OCI-LY7 (cell line): ENCODE measurements at regions not wholly inside any gene's neighbourhood (a gene's known extent, or its start where the extent isn't known, plus 50 kb on each side); places are given as distances from the start of the nearest gene placed in this dataset.

Experiments used
- BruUV-seq: library from RNA; stranded (reverse); fragments of 400-500 nt; replicated peaks from 2 replicates; lab custom pipeline; 2021; lab: Mats Ljungman, UMichigan
- CTCF ChIA-PET: fragments of 300-600 bp; sonication (Branson Sonifier 250); formaldehyde crosslinking; loops from one replicate; lab custom pipeline; 2022; ENCODE audit warnings: antibody characterized with exemption; ENCODE audit not compliant: unreplicated experiment; lab: Charles Lee
- POLR2A ChIA-PET: fragments of 300-600 bp; sonication (Branson Sonifier 250); formaldehyde crosslinking; loops from one replicate; lab custom pipeline; 2022; ENCODE audit warnings: antibody characterized with exemption; lab: Charles Lee
- DNase-seq: peaks from one replicate; pipeline ENCODE4 v3.0.0-alpha.2; 2015; ENCODE audit warnings: low spot score
- H2AFZ ChIP-seq: fragments of 200-600 bp; sonication (generic), shearing (Covaris generic); 2 replicates; pipeline ENCODE4 v1.6.1; 2014; ENCODE audit warnings: mild to moderate bottlenecking, antibody characterized with exemption, low read length, moderate library complexity
- H3K27ac ChIP-seq: fragments of 200-600 bp; sonication (generic); 2 replicates; pipeline ENCODE4 v1.5.1; 2014; ENCODE audit warnings: mixed run types, low read depth, mild to moderate bottlenecking, moderate library complexity, low read length, inconsistent platforms; ENCODE audit not compliant: poor library complexity, severe bottlenecking
- H3K36me3 ChIP-seq: fragments of 200-600 bp; sonication (generic); 2 replicates; pipeline ENCODE4 v1.6.1; 2014; ENCODE audit warnings: mild to moderate bottlenecking, antibody characterized with exemption, low read length, moderate library complexity, mixed read lengths; ENCODE audit not compliant: insufficient read depth
- H3K4me1 ChIP-seq: fragments of 200-600 bp; sonication (generic); 2 replicates; pipeline ENCODE4 v1.5.1; 2014; ENCODE audit warnings: mild to moderate bottlenecking, low read length; ENCODE audit not compliant: insufficient read depth, poor library complexity, severe bottlenecking
- H3K4me2 ChIP-seq: fragments of 200-600 bp; sonication (generic); 2 replicates; pipeline ENCODE4 v1.6.1; 2014; ENCODE audit warnings: mild to moderate bottlenecking, low read length
- H3K4me3 ChIP-seq: fragments of 200-600 bp; sonication (generic); 2 replicates; pipeline ENCODE4 v1.5.1; 2014; ENCODE audit warnings: mild to moderate bottlenecking, low read depth, low read length; ENCODE audit not compliant: poor library complexity, severe bottlenecking
- H3K79me2 ChIP-seq: fragments of 200-600 bp; sonication (generic); 2 replicates; pipeline ENCODE4 v1.6.1; 2016; ENCODE audit warnings: low read depth, mild to moderate bottlenecking, low read length, moderate library complexity, mixed read lengths; ENCODE audit not compliant: insufficient read depth
- H3K9me2 ChIP-seq: fragments of 200-600 bp; sonication (generic); 2 replicates; pipeline ENCODE4 v1.6.1; 2016; ENCODE audit warnings: mild to moderate bottlenecking, low read length, mixed read lengths; ENCODE audit not compliant: insufficient read depth
- H3K9me3 ChIP-seq: fragments of 200-600 bp; sonication (generic); 2 replicates; pipeline ENCODE4 v1.6.1; 2014; ENCODE audit warnings: mild to moderate bottlenecking, mixed run types, low read length, mixed read lengths
- H4K20me1 ChIP-seq: fragments of 200-600 bp; sonication (generic); 2 replicates; pipeline ENCODE4 v1.6.1; 2014; ENCODE audit warnings: mild to moderate bottlenecking, antibody characterized with exemption, low read length, moderate library complexity, mixed read lengths; ENCODE audit not compliant: insufficient read depth
- CTCF ChIP-seq: fragments of 200-600 bp; sonication (generic); conservative IDR thresholded peaks from 2 replicates; pipeline ENCODE4 v1.5.1; 2014; ENCODE audit warnings: mild to moderate bottlenecking, antibody characterized with exemption, low read length, moderate library complexity, mixed read lengths
- EZH2phosphoT487 ChIP-seq: fragments of 200-600 bp; sonication (generic); IDR thresholded peaks from 2 replicates; pipeline ENCODE4 v1.6.1; 2018; ENCODE audit warnings: low read depth, borderline replicate concordance, mild to moderate bottlenecking, mixed run types, antibody characterized with exemption, low read length, moderate library complexity, mixed read lengths
- intact Hi-C: fragments of 100-400 bp; cut with micrococcal nuclease; formaldehyde crosslinking; loops from one replicate; pipeline ENCODE4 v1.10.0; 2022; ENCODE audit not compliant: unreplicated experiment

- no peak overlapping the region for H3K4me3 ChIP-seq
- H2AFZ ChIP-seq, result no peak overlapping the region
- no peaks in the 10 kb centered on the region for H3K9me2 ChIP-seq
- H3K79me2 ChIP-seq, result no peaks in the 10 kb centered on the region
- no peak overlapping the region for H3K4me2 ChIP-seq
- no peak overlapping the region for H3K27ac ChIP-seq
- H4K20me1 ChIP-seq, result no peaks in the 10 kb centered on the region
- no peaks in the 10 kb centered on the region for H3K9me3 ChIP-seq
- H3K36me3 ChIP-seq, result no peaks in the 10 kb centered on the region
- intact Hi-C loops, result no loop called here
- DNase-seq, result no peak
- BruUV-seq, result no TSS peak
- H3K4me1 ChIP-seq, result no peaks in the 10 kb centered on the region
- CTCF ChIA-PET, result no interaction called here
- POLR2A ChIA-PET, result interaction anchor here (0.6 kb wide), 1 partner anchor 43 kb away, joined by 3 read pairs; no protein-coding TSS in a partner anchor
- TF ChIP-seq CTCF, result no peak
- no peak for TF ChIP-seq EZH2phosphoT487
These were observed 758.8 kb upstream of the TENM3 start for GRCh38 chr4:181484396-181484795.

- no peaks in the 10 kb centered on the region for H3K9me2 ChIP-seq
- BruUV-seq, result no TSS peak
- H3K4me2 ChIP-seq, result no peak overlapping the region
- H3K9me3 ChIP-seq, result no peaks in the 10 kb centered on the region
- intact Hi-C loops, result no loop called here
- no peak overlapping the region for H3K27ac ChIP-seq
- H2AFZ ChIP-seq, result no peak overlapping the region
- ChIA-PET POLR2A (no interaction called here), CTCF (no interaction called here)
- TF ChIP-seq EZH2phosphoT487 (no peak), CTCF (no peak)
- H3K4me1 ChIP-seq, result no peaks in the 10 kb centered on the region
- no peaks in the 10 kb centered on the region for H3K36me3 ChIP-seq
- no peak overlapping the region for H3K4me3 ChIP-seq
- no peak for DNase-seq
- no peaks in the 10 kb centered on the region for H4K20me1 ChIP-seq
- no peaks in the 10 kb centered on the region for H3K79me2 ChIP-seq
These were observed 754.3 kb upstream of the TENM3 start for GRCh38 chr4:181488926-181489325.

- Histone ChIP-seq H3K27ac (no peak overlapping the region), H4K20me1 (no peaks in the 10 kb centered on the region), H3K4me3 (no peak overlapping the region), H3K36me3 (no peaks in the 10 kb centered on the region), H3K4me1 (no peaks in the 10 kb centered on the region), H2AFZ (no peak overlapping the region), H3K9me2 (no peaks in the 10 kb centered on the region), H3K79me2 (no peaks in the 10 kb centered on the region), H3K9me3 (no peaks in the 10 kb centered on the region), H3K4me2 (no peak overlapping the region)
- POLR2A ChIA-PET, result interaction anchor here (0.5 to 1.0 kb wide), 3 partner anchors 16 to 387 kb away, joined by 3 read pairs; no protein-coding TSS in a partner anchor
- CTCF ChIA-PET, result no interaction called here
- BruUV-seq, result no TSS peak
- no peak for DNase-seq
- no peak for TF ChIP-seq CTCF
- TF ChIP-seq EZH2phosphoT487, result no peak
- intact Hi-C loops, result no loop called here
These were observed 745.1 kb upstream of the TENM3 start for GRCh38 chr4:181498148-181498547.
